ENCODE measurements at regions not wholly inside any gene's neighbourhood (a gene's known extent, or its start where the extent isn't known, plus 50 kb on each side); places are given as distances from the start of the nearest gene placed in this dataset.

DNA sequence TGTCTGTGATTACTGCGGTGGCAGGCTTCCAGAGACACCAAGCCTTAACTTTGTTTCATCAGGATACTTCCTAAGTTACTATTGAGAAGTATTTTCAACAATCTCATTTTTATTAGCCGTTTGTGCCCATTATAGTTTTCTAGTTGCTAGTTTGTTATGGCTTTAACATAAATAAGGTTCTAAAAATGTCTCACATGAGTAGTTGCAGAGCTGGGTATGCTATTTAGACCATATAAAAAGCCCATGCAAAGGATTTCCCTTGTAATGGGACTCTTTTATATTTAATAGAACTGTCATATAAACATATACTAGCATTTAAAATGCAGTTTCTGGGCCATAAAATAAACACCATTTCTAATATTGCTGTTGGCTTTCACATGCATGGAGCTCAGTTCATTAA is 205.3 kb upstream of the TCF21 start:
- WGBS, 2 experiments: 94 to 96% methylated on average over 2 of the region's 2 CpGs
- no peaks in the 10 kb centered on the region for H3K27me3 ChIP-seq (ENCODE audit: control insufficient read depth, insufficient read depth, low read length, poor library complexity, severe bottlenecking)
- no peaks in the 10 kb centered on the region for H3K9me3 ChIP-seq (ENCODE audit: control insufficient read depth, low read length)
- H3K36me3 ChIP-seq (ENCODE audit: control insufficient read depth, insufficient read depth, low read length): no peaks in the 10 kb centered on the region
- no peaks in the 10 kb centered on the region for H3K4me1 ChIP-seq (ENCODE audit: control insufficient read depth, insufficient read depth, low read length)
- H3K27ac ChIP-seq (ENCODE audit: insufficient read depth, low read depth, low read length, poor library complexity, severe bottlenecking): no peak overlapping the region
- no peak overlapping the region for H3K4me3 ChIP-seq (ENCODE audit: insufficient read depth, low read depth, low read length)

DNA sequence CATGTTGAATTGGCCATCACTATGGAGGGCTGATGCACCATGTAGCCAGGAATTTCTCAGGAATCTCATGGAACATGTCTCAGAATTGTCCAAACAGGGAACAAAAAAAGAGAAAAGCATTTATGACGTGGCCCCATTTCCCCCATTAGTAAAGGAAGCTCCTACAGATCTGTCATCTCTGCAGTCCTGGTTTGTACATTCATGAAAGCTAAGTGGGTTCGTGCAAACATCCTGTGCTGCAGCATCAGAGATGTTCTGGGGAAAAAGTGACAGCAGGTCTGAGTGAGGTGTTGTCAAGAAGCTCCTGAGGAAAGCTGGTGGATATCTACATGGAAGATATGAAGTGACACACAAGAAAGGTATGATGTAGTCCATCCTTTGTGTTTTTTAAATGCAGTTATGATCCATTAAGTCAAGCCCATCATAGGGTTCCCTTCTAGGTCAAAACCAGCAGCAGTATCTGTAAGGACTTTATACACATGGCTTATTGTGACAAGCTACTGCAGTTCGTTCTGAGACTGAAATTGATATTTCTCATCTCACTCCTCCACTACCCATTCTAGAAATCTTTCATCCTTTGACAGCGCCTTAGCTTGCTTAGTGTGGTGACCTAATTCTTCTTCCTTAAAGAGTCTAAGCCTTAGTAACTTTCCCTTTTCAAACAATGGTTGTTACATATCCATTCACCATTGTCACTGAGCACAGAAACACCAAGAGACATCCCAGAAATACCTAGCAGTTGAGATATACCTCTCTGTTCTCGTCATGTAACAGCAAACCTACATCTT is 200.0 kb upstream of the TCF21 start:
- WGBS, 2 experiments: 88 to 91% methylated on average over 5 of the region's 5 CpGs
- Histone ChIP-seq H3K27ac (ENCODE audit: insufficient read depth, low read depth, low read length, poor library complexity, severe bottlenecking) (no peak overlapping the region), H3K4me1 (ENCODE audit: control insufficient read depth, insufficient read depth, low read length) (no peaks in the 10 kb centered on the region), H3K9me3 (ENCODE audit: control insufficient read depth, low read length) (no peaks in the 10 kb centered on the region), H3K27me3 (ENCODE audit: control insufficient read depth, insufficient read depth, low read length, poor library complexity, severe bottlenecking) (no peaks in the 10 kb centered on the region), H3K36me3 (ENCODE audit: control insufficient read depth, insufficient read depth, low read length) (no peaks in the 10 kb centered on the region), H3K4me3 (ENCODE audit: insufficient read depth, low read depth, low read length) (no peak overlapping the region)

DNA sequence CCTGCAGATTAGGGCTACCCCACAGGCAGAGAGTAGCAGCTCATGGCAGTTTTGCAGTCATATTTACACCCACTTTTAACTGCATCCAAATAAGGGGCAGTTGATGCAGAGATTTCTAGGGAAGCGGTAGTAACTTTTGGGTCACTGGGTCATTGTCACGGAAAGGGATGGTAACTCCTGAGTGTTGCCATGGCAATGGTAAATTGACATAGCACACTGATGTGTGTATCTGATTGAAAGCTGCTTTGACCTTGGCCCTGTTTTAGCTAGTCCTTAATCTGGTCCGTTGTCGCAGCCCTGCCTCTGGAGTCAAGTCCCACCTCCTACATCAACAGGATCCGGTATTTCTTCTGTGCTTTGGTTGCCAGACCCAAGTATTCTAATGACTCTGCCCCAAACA is 199.1 kb upstream of the TCF21 start:
- H3K4me3 ChIP-seq (ENCODE audit: insufficient read depth, low read depth, low read length): no peak overlapping the region
- no peaks in the 10 kb centered on the region for H3K36me3 ChIP-seq (ENCODE audit: control insufficient read depth, insufficient read depth, low read length)
- H3K27me3 ChIP-seq (ENCODE audit: control insufficient read depth, insufficient read depth, low read length, poor library complexity, severe bottlenecking): no peaks in the 10 kb centered on the region
- H3K4me1 ChIP-seq (ENCODE audit: control insufficient read depth, insufficient read depth, low read length): no peaks in the 10 kb centered on the region
- 95 to 96% methylated on average over 5 of the region's 5 CpGs for WGBS, 2 experiments
- H3K9me3 ChIP-seq (ENCODE audit: control insufficient read depth, low read length): no peaks in the 10 kb centered on the region
- no peak overlapping the region for H3K27ac ChIP-seq (ENCODE audit: insufficient read depth, low read depth, low read length, poor library complexity, severe bottlenecking)

DNA sequence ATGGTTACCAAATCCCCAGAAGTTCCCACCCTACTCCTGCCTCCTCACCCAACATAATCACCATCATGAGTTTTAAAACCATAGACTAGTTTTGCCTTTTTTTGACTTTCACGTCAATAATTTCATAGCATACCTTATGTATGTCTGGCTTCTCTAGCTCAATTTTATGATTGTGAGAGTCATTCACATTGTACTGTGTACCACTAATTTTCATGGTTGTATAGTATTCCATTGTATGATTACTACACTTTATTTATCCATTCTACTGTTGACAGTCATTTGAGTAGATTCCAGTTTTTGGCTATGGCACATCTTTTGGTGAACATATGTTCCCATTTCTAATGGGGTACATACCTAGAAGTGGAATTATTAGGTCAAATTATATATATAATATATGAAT is 195.3 kb upstream of the TCF21 start:
- WGBS, 2 experiments: 100% methylated on average over 1 of the region's 1 CpG; no CpG with 5 or more reads in 1 of the 2 experiments
- no peaks in the 10 kb centered on the region for H3K27me3 ChIP-seq (ENCODE audit: control insufficient read depth, insufficient read depth, low read length, poor library complexity, severe bottlenecking)
- no peak overlapping the region for H3K27ac ChIP-seq (ENCODE audit: insufficient read depth, low read depth, low read length, poor library complexity, severe bottlenecking)
- no peaks in the 10 kb centered on the region for H3K36me3 ChIP-seq (ENCODE audit: control insufficient read depth, insufficient read depth, low read length)
- H3K4me3 ChIP-seq (ENCODE audit: insufficient read depth, low read depth, low read length): no peak overlapping the region
- H3K9me3 ChIP-seq (ENCODE audit: control insufficient read depth, low read length): no peaks in the 10 kb centered on the region
- no peaks in the 10 kb centered on the region for H3K4me1 ChIP-seq (ENCODE audit: control insufficient read depth, insufficient read depth, low read length)

DNA sequence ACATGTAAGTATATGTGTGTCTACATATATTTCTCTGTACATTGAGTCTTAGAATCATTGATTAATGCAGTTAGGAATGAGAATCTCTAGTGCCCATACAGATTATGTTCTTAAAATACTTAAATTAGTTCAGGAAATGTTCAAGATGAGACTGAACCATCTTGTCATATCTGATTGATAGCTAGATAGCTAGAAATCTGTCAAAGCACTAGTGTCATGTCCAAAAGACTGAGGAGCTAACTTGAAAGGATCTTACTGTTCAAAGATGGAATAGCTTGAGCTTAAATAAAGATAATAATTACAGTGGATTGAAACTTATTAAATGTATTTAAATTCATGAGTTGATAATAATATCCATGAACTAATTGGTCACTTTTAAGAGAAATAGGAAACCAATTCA is 191.7 kb upstream of the TCF21 start:
- H3K36me3 ChIP-seq (ENCODE audit: control insufficient read depth, insufficient read depth, low read length): no peaks in the 10 kb centered on the region
- no peaks in the 10 kb centered on the region for H3K9me3 ChIP-seq (ENCODE audit: control insufficient read depth, low read length)
- H3K27me3 ChIP-seq (ENCODE audit: control insufficient read depth, insufficient read depth, low read length, poor library complexity, severe bottlenecking): no peaks in the 10 kb centered on the region
- H3K27ac ChIP-seq (ENCODE audit: insufficient read depth, low read depth, low read length, poor library complexity, severe bottlenecking): no peak overlapping the region
- no peak overlapping the region for H3K4me3 ChIP-seq (ENCODE audit: insufficient read depth, low read depth, low read length)
- H3K4me1 ChIP-seq (ENCODE audit: control insufficient read depth, insufficient read depth, low read length): no peaks in the 10 kb centered on the region

DNA sequence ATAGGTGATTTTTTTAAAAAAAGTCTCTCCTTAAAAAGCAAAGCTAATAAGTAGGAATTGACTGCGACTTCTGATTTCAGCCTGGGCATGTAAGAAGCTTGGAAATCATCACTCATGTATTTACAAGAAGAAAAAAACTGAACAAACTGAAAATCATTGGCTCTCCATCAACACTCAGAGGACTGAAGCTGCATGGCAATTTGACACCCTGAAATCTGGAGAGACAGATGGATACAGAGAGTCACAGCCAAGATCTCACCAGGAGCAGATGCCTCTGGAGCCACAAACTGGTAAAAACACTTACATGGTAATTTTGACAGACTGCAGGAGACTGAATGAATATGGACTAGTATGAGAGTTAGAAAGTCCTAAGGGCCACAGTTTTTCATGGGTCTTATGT is 191.2 kb upstream of the TCF21 start:
- no peak overlapping the region for H3K27ac ChIP-seq (ENCODE audit: insufficient read depth, low read depth, low read length, poor library complexity, severe bottlenecking)
- H3K4me1 ChIP-seq (ENCODE audit: control insufficient read depth, insufficient read depth, low read length): no peaks in the 10 kb centered on the region
- 79 to 93% methylated on average over 1 of the region's 1 CpG for WGBS, 2 experiments
- H3K9me3 ChIP-seq (ENCODE audit: control insufficient read depth, low read length): no peaks in the 10 kb centered on the region
- H3K4me3 ChIP-seq (ENCODE audit: insufficient read depth, low read depth, low read length): no peak overlapping the region
- H3K36me3 ChIP-seq (ENCODE audit: control insufficient read depth, insufficient read depth, low read length): no peaks in the 10 kb centered on the region
- no peaks in the 10 kb centered on the region for H3K27me3 ChIP-seq (ENCODE audit: control insufficient read depth, insufficient read depth, low read length, poor library complexity, severe bottlenecking)

DNA sequence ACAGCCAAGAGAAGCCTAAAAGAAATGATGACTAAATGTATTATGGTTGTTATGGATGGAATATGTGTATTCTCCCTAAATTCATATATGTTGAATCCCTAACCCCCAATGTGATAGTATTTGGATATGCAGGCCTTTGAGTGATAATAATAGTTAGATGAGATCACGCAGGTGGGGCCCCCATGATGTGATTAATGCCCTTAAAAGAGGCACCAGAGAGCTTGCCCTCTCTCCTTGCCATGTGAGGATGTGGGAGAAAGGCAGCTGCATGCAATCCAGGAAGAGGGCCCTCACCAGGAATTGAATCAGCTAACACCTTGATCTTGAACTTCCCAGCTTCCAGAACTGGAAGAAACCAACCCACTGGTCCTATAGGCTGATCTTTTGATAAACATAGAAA is 190.6 kb upstream of the TCF21 start:
- Histone ChIP-seq H3K4me1 (ENCODE audit: control insufficient read depth, insufficient read depth, low read length) (no peaks in the 10 kb centered on the region), H3K4me3 (ENCODE audit: insufficient read depth, low read depth, low read length) (no peak overlapping the region), H3K27me3 (ENCODE audit: control insufficient read depth, insufficient read depth, low read length, poor library complexity, severe bottlenecking) (no peaks in the 10 kb centered on the region), H3K27ac (ENCODE audit: insufficient read depth, low read depth, low read length, poor library complexity, severe bottlenecking) (no peak overlapping the region), H3K9me3 (ENCODE audit: control insufficient read depth, low read length) (no peaks in the 10 kb centered on the region), H3K36me3 (ENCODE audit: control insufficient read depth, insufficient read depth, low read length) (no peaks in the 10 kb centered on the region)
- WGBS, 2 experiments: 92 to 95% methylated on average over 1 of the region's 1 CpG

DNA sequence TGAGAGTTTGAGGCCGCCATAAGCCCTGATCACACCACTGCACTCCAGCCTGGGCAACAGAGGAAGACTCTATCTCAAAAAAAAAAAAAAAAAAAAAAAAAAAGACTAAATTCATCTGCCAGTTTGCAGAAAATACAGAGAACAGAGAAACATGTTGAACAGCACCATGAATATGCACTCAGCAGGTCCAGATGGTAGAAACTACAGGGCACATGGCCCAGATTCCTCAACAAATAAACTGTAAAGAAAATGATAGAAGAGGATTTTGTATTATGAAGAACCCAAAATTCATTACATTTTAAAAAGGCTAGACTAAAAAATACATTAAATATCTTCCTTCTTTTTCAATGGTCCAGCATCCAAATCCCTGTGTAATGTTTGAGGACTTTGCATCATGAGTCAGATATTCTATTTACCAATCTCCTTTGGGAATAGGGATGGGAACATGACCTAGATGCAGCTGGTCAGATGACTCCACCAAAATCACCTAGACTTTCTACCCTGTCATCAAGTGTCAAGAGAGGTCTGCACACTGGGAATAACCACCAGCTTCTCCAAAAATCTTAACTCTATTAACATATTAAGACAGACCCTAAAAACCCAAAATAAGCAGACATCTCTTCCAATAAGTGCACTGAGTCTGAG is 189.1 kb upstream of the TCF21 start:
- Histone ChIP-seq H3K27me3 (ENCODE audit: control insufficient read depth, insufficient read depth, low read length, poor library complexity, severe bottlenecking) (no peaks in the 10 kb centered on the region), H3K4me3 (ENCODE audit: insufficient read depth, low read depth, low read length) (no peak overlapping the region), H3K36me3 (ENCODE audit: control insufficient read depth, insufficient read depth, low read length) (no peaks in the 10 kb centered on the region), H3K9me3 (ENCODE audit: control insufficient read depth, low read length) (no peaks in the 10 kb centered on the region), H3K27ac (ENCODE audit: insufficient read depth, low read depth, low read length, poor library complexity, severe bottlenecking) (no peak overlapping the region), H3K4me1 (ENCODE audit: control insufficient read depth, insufficient read depth, low read length) (no peaks in the 10 kb centered on the region)
- WGBS, 2 experiments: 88 to 93% methylated on average over 1 of the region's 1 CpG

DNA sequence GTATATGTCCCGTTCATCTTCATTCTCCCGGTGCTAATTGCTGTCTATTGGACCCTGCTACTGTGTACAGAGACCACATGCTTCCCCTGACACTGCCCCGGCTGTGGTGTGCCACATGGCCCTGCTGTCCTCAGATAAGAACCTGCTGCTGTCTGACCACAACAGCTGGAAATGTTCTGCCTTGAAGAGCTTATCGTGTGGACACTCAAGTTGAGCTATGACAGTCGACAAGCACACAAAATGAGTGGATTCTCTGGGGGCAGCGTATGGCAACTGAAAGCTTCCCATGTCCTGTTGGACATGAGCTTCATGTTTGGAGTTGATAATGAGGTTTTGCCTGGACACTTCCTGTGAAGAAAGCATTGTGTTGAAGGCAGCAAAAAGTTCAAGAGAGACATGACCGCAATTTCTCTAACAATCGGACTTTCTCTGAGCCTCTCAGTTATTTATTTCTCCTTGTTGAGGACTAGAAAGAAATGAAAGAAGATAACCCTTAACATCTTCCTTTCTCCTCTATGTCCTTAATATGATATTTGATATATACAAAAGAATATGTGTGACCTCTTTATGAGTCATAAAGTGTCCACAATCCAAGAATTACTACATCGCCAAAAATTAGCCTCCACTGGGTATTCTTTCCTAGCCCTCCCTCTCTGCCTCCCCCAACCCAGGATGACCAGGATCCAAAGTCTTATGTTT is 187.1 kb upstream of the TCF21 start:
- no peaks in the 10 kb centered on the region for H3K4me1 ChIP-seq (ENCODE audit: control insufficient read depth, insufficient read depth, low read length)
- 94 to 96% methylated on average over 9 of the region's 9 CpGs for WGBS, 2 experiments
- no peaks in the 10 kb centered on the region for H3K27me3 ChIP-seq (ENCODE audit: control insufficient read depth, insufficient read depth, low read length, poor library complexity, severe bottlenecking)
- H3K9me3 ChIP-seq (ENCODE audit: control insufficient read depth, low read length): no peaks in the 10 kb centered on the region
- no peak overlapping the region for H3K27ac ChIP-seq (ENCODE audit: insufficient read depth, low read depth, low read length, poor library complexity, severe bottlenecking)
- H3K4me3 ChIP-seq (ENCODE audit: insufficient read depth, low read depth, low read length): no peak overlapping the region
- no peaks in the 10 kb centered on the region for H3K36me3 ChIP-seq (ENCODE audit: control insufficient read depth, insufficient read depth, low read length)

DNA sequence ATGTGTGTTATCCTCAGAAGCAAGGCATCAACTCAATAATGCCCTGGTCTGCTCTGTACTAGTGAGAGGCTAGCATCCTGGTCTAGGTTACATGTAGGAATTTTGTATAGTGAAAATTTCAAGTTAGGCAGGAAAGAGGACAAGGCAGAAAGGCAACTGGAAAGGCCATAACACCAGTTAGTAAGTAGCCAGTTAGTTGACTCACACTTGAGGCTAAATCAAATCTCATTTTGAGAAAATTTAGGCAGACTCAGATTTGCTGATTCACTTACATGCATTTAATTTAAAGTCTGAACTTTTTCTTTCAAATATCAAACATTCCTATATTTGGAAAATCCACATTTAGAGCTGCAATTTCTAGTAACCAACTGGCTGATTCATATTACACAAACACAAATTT is 184.5 kb upstream of the TCF21 start:
- Histone ChIP-seq H3K27me3 (ENCODE audit: control insufficient read depth, insufficient read depth, low read length, poor library complexity, severe bottlenecking) (no peaks in the 10 kb centered on the region), H3K4me3 (ENCODE audit: insufficient read depth, low read depth, low read length) (no peak overlapping the region), H3K9me3 (ENCODE audit: control insufficient read depth, low read length) (no peaks in the 10 kb centered on the region), H3K36me3 (ENCODE audit: control insufficient read depth, insufficient read depth, low read length) (no peaks in the 10 kb centered on the region), H3K27ac (ENCODE audit: insufficient read depth, low read depth, low read length, poor library complexity, severe bottlenecking) (no peak overlapping the region), H3K4me1 (ENCODE audit: control insufficient read depth, insufficient read depth, low read length) (no peaks in the 10 kb centered on the region)
